HEK293T (cell line): ENCODE measurements at regions not wholly inside any gene's neighbourhood (a gene's known extent, or its start where the extent isn't known, plus 50 kb on each side); places are given as distances from the start of the nearest gene placed in this dataset.
"Not testable (repeated sequence)": the region's sequence is repeated elsewhere in the genome, so short reads cannot be mapped to it uniquely, and the experiment has no call there.

ENCODE experiments used
- CTCF ChIA-PET: fragments of 350-600 bp; formaldehyde crosslinking; extraction: SDS; loops from one replicate; lab custom pipeline; 2021; ENCODE audit warnings: antibody characterized with exemption, inconsistent platforms; lab: Yijun Ruan, JAX
- POLR2A ChIA-PET: fragments of 350-600 bp; formaldehyde crosslinking; extraction: SDS; loops from one replicate; lab custom pipeline; 2020; ENCODE audit warnings: antibody characterized with exemption, inconsistent platforms; lab: Yijun Ruan, JAX
- DNase-seq: peaks from one replicate; pipeline ENCODE4 v3.0.0; 2012; ENCODE audit warnings: mixed read lengths; ENCODE audit errors: extremely low spot score
- ARNT ChIP-seq: fragments of 450-650 bp; IDR thresholded peaks from 2 replicates; pipeline ENCODE4 v1.6.1; 2017; ENCODE audit warnings: mild to moderate bottlenecking
- BHLHE40 ChIP-seq: fragments of 450-650 bp; IDR thresholded peaks from 2 replicates; pipeline ENCODE4 v1.6.1; 2016; ENCODE audit warnings: mild to moderate bottlenecking, moderate library complexity, borderline replicate concordance
- CTBP1 ChIP-seq: fragments of 450-650 bp; IDR thresholded peaks from 2 replicates; pipeline ENCODE4 v1.6.1; 2016; ENCODE audit warnings: borderline replicate concordance
- ELF4 ChIP-seq: fragments of 450-650 bp; IDR thresholded peaks from 2 replicates; pipeline ENCODE4 v1.6.1; 2017; ENCODE audit warnings: antibody characterized with exemption
- FOXA1 ChIP-seq: fragments of 450-650 bp; IDR thresholded peaks from 2 replicates; pipeline ENCODE4 v1.6.1; 2016; ENCODE audit warnings: mild to moderate bottlenecking
- FOXK2 ChIP-seq: fragments of 450-650 bp; IDR thresholded peaks from 2 replicates; pipeline ENCODE4 v1.6.1; 2016; ENCODE audit warnings: mild to moderate bottlenecking
- FOXM1 ChIP-seq: fragments of 450-650 bp; IDR thresholded peaks from 2 replicates; pipeline ENCODE4 v1.6.1; 2017; ENCODE audit warnings: mild to moderate bottlenecking, borderline replicate concordance
- HDGF ChIP-seq: fragments of 450-650 bp; IDR thresholded peaks from 2 replicates; pipeline ENCODE4 v1.6.1; 2017; ENCODE audit warnings: antibody characterized with exemption, borderline replicate concordance
- L3MBTL2 ChIP-seq: fragments of 450-650 bp; conservative IDR thresholded peaks from 2 replicates; pipeline ENCODE4 v1.6.1; 2016; ENCODE audit warnings: mild to moderate bottlenecking
- LEF1 ChIP-seq: fragments of 450-650 bp; IDR thresholded peaks from 2 replicates; pipeline ENCODE4 v1.6.1; 2017; ENCODE audit warnings: mild to moderate bottlenecking, borderline replicate concordance
- NFRKB ChIP-seq: fragments of 450-650 bp; IDR thresholded peaks from 2 replicates; pipeline ENCODE4 v1.6.1; 2016; ENCODE audit warnings: mild to moderate bottlenecking, moderate library complexity
- SP1 ChIP-seq: fragments of 450-650 bp; IDR thresholded peaks from 2 replicates; pipeline ENCODE4 v1.6.1; 2017
- SUZ12 ChIP-seq: fragments of 450-650 bp; IDR thresholded peaks from 2 replicates; pipeline ENCODE4 v1.6.1; 2016; ENCODE audit warnings: mild to moderate bottlenecking
- TARDBP ChIP-seq: fragments of 450-650 bp; IDR thresholded peaks from 2 replicates; pipeline ENCODE4 v1.6.1; 2016
- ZNF384 ChIP-seq: fragments of 450-650 bp; IDR thresholded peaks from 2 replicates; pipeline ENCODE4 v1.6.1; 2016
- TF ChIP-seq, protein P1 (sequence below): fragments of 450-650 bp; IDR thresholded peaks from 2 replicates; pipeline ENCODE4 v1.6.1; 2016

DNA sequence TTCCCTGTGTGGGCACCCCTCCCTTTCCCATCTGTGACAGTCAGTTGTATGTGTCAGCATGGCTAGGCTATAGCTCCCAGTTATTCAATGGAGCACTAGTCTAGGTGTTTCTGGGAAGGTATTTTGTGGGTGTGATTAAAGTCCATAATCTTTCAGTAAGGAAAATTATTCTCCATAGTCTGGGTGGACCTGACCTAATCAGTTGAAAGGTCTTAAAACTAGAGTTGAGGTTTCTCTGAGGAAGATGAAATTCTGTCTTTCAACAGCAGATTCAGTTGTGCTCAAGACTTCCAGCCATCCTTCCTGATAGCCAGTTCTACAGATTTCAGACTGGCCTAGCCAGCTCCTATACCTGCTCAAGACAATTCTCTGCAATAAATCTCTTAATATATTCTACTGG lies 284.6 kb upstream of the PROK2 start:
- ChIA-PET CTCF (no interaction called here), POLR2A (interaction anchor here (1.2 kb wide), 1 partner anchor 14 kb away, joined by 3 read pairs; no protein-coding TSS in a partner anchor)
- no peak for TF ChIP-seq ELF4
- no peak for TF ChIP-seq CTBP1
- TF ChIP-seq BHLHE40: no peak
- no peak for TF ChIP-seq SUZ12
- TF ChIP-seq FOXK2: no peak
- no peak for TF ChIP-seq HDGF
- no peak for TF ChIP-seq FOXM1
- TF ChIP-seq TARDBP: no peak
- no peak for TF ChIP-seq NFRKB
- no peak for TF ChIP-seq FOXA1
- TF ChIP-seq L3MBTL2: no peak
- TF ChIP-seq LEF1: no peak
- no peak for TF ChIP-seq ZNF384
- TF ChIP-seq ARNT: no peak
- TF ChIP-seq, protein P1, sequence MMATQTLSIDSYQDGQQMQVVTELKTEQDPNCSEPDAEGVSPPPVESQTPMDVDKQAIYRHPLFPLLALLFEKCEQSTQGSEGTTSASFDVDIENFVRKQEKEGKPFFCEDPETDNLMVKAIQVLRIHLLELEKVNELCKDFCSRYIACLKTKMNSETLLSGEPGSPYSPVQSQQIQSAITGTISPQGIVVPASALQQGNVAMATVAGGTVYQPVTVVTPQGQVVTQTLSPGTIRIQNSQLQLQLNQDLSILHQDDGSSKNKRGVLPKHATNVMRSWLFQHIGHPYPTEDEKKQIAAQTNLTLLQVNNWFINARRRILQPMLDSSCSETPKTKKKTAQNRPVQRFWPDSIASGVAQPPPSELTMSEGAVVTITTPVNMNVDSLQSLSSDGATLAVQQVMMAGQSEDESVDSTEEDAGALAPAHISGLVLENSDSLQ: no peak
- no peak for TF ChIP-seq SP1
- DNase-seq: no peak

DNA sequence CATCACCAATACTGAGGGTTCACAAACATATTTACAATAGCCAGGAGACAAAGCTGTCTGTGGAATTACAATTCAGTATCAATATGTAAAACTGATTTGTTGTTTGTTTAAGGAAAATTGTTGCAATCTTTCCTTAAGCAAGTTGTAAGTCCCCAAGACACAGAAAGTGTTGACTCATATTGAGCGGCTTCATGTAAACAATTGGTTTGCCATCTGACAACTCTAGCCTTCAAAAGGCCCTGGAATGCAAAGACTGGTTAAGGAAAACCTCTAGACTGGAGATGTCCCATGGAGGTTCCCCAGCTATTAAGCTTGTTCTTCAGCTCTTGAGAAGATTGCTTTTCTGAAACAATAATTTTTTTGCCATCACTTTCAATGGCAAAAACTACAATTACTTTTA lies 283.7 kb upstream of the PROK2 start:
- no peak for TF ChIP-seq ARNT
- no peak for TF ChIP-seq FOXM1
- no peak for TF ChIP-seq L3MBTL2
- no peak for TF ChIP-seq BHLHE40
- TF ChIP-seq NFRKB: no peak
- no peak for TF ChIP-seq CTBP1
- TF ChIP-seq TARDBP: no peak
- TF ChIP-seq SP1: no peak
- TF ChIP-seq SUZ12: no peak
- TF ChIP-seq ELF4: no peak
- TF ChIP-seq, protein P1: no peak
- no peak for TF ChIP-seq FOXK2
- TF ChIP-seq LEF1: no peak
- ChIA-PET POLR2A (no interaction called here), CTCF (interaction anchor here (0.6 kb wide), 1 partner anchor 209 kb away, joined by 5 read pairs; no protein-coding TSS in a partner anchor)
- DNase-seq: no peak

DNA sequence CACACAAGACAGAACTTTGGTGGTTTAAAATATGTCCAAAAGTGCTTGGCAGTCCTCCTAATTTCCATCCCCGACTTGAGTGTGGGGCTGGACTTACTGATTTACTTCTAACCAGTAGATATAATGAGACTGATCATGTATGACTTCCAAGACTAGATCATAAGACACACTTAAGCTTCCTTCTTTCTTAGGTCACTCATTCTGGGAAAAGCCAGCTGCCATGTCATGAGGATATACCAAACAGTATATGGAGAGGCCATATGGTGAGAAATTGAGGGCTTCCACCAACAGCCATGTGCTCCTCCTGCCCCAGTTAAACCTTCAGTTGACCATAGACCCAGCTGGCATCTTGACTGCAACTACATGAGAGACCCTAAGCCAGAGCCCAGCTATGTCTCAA lies 282.8 kb upstream of the PROK2 start:
- ChIA-PET POLR2A (interaction anchor here (0.6 kb wide), 1 partner anchor 16 kb away, joined by 3 read pairs; no protein-coding TSS in a partner anchor), CTCF (no interaction called here)
- no peak for DNase-seq
- TF ChIP-seq, protein P1: no peak
- TF ChIP-seq FOXK2 (no peak), L3MBTL2 (no peak), FOXA1 (no peak), FOXM1 (no peak), ZNF384 (no peak), ARNT (no peak), NFRKB (no peak), ELF4 (no peak), BHLHE40 (no peak), CTBP1 (no peak)

DNA sequence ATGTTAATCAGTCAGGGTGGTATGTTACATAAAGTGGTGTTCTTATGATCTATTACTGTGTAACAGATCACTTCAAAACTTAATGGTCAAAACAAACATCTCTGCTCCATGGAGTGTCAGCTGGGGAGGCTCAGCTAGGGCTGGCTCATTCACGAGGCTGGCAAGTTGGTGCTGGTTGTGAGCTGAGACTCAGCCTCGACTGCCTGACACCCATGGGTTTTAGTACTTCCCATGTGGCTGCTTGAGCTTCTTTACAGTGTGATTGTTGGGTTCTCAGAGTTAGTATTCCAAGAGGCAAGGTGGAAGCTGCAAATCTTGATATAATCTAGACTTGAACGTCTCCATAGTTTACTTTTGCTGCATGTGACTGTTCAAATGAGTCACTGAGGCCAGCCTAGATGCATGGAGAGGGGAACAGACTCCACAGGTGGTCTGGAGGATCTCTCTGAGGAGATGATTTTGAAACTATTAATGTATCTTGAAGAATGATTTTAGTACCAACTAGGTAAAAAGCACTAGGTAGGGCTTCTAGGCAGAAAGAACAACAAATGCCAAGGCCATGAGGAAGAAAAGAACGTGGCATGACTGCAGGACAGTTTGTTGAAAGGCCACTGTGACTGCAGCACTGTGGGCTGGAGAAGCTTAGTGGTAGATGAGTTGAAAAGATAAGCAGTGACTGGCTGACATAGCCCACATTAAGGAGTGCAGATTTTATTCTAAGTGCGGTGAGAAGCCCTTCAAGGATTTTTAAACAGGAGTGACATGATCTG lies 281.1 kb upstream of the PROK2 start:
- TF ChIP-seq ZNF384 (no peak), L3MBTL2 (peak; percentile 66)
- CTCF ChIA-PET: interaction anchor here (0.6 kb wide), 1 partner anchor 76 kb away, joined by 4 read pairs; no protein-coding TSS in a partner anchor
- POLR2A ChIA-PET: no interaction called here
- DNase-seq: no peak

DNA sequence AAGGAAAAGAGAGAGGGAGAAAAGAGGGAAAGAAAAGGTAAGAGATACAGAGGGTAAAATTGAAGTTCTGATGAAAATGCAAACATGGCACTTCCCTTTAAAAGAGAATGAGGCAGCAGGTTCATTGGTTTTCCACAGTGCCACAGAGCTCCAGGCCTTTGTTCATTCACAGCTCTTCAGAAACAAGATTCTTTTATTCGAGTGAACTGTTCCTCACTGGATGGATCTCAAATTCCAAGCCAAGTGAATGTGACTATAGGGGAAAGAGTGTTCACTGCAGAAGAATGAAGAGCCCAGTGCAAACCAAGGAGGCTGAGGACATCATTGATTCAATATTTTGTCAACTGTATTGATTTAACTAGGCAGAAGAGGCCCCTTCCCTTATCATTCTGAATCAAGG lies 280.3 kb upstream of the PROK2 start:
- TF ChIP-seq L3MBTL2: no peak
- no peak for TF ChIP-seq ZNF384
- ChIA-PET POLR2A (no interaction called here), CTCF (no interaction called here)
- no peak for DNase-seq

DNA sequence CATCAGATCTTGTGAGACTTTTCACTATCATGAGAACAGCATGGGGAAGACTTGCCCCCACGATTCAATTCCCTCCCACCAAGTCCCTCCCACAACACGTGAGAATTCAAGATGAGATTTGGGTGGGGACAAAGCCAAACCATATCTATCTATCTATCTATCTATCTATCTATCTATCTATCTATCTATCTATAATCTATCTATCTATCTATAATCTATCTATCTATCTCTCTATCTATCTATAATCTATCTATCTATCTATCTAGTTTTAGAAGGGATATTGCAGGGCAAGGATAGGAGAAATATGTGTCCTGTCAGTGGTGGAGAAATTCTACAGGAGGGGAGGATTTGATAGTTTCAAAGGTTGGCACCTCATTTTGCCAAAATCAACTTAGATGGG lies 279.8 kb upstream of the PROK2 start:
- POLR2A ChIA-PET, CTCF ChIA-PET, DNase-seq: not testable (repeated sequence)

DNA sequence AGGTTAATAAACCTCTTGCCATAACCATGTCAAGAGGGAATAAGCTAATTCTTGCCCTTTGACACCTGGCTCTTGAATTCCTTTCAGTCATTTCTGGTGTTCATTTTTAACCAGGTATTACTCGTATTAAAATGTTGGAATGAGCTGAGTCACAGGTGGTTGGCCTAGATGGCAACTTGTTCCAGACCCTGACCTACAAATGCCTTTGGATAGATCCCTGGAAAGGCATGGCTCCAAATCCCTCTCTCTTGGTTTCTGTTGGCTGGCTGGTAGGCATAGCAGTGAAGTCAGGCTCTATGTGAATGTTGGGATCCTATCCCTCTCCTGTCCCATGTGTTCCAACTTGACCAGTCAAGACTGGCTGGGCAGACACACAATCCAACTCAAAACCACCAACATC lies 277.1 kb upstream of the PROK2 start:
- TF ChIP-seq LEF1 (no peak), BHLHE40 (no peak), FOXM1 (no peak), CTBP1 (no peak)
- TF ChIP-seq, protein P1: no peak
- ChIA-PET POLR2A (no interaction called here), CTCF (no interaction called here)
- no peak for DNase-seq
